ENCODE measurements at regions not wholly inside any gene's neighbourhood (a gene's known extent, or its start where the extent isn't known, plus 50 kb on each side); places are given as distances from the start of the nearest gene placed in this dataset.

- no peak for TF ChIP-seq CTCF (IDR thresholded peaks at IDR 0.05)
- TF ChIP-seq REST (IDR thresholded peaks at IDR 0.05; ENCODE audit: insufficient read depth in 1 of 2, low read depth in 2 of 2, low read length in 1 of 2): no peak
Observed at GRCh38 chr4:29310252-29310651, 1409.9 kb upstream of the PCDH7 start.

All from Panc1 (cell line).